Keratinocyte (primary cell): ENCODE measurements at regions not wholly inside any gene's neighbourhood (a gene's known extent, or its start where the extent isn't known, plus 50 kb on each side); places are given as distances from the start of the nearest gene placed in this dataset.

Source experiments
- DNase-seq: peaks from one replicate; pipeline ENCODE4 v3.0.0-alpha.2; 2011; ENCODE audit warnings: low read depth, missing footprints, low spot score
- FAIRE-seq: peaks from 2 replicates; lab custom pipeline; 2011; peaks lifted over from hg19 to GRCh38; lab: Jason Lieb, UNC
- H2AFZ ChIP-seq: 2 replicates; pipeline ENCODE4 v1.6.0; 2012; ENCODE audit warnings: low read length, control low read depth, inconsistent platforms; ENCODE audit not compliant: control insufficient read depth
- H3K27ac ChIP-seq: 2 replicates; pipeline ENCODE4 v1.5.1; 2011; ENCODE audit warnings: low read length; ENCODE audit not compliant: control insufficient read depth, insufficient read depth
- H3K27me3 ChIP-seq: 3 replicates; pipeline ENCODE4 v1.6.0; 2011; ENCODE audit warnings: low read length; ENCODE audit not compliant: control insufficient read depth, insufficient read depth; ENCODE audit errors: extremely low read depth
- H3K36me3 ChIP-seq, 2 experiments: 2 replicates in 1 of 2; 3 replicates in 1 of 2; pipeline ENCODE4 v1.5.1; 2011; ENCODE audit warnings: low read length in 2 of 2, mild to moderate bottlenecking in 1 of 2; ENCODE audit not compliant: control insufficient read depth in 2 of 2, insufficient read depth in 2 of 2; ENCODE audit errors: extremely low read depth in 1 of 2
- H3K4me1 ChIP-seq: 3 replicates; pipeline ENCODE4 v1.5.1; 2011; ENCODE audit warnings: low read length; ENCODE audit not compliant: control insufficient read depth, insufficient read depth; ENCODE audit errors: extremely low read depth
- H3K4me2 ChIP-seq: 3 replicates; pipeline ENCODE4 v1.6.0; 2011; ENCODE audit warnings: low read depth, low read length; ENCODE audit not compliant: control insufficient read depth, insufficient read depth; ENCODE audit errors: extremely low read depth
- H3K4me3 ChIP-seq, 3 experiments: fragments of 200-600 bp in 1 of 3; sonication (generic) in 1 of 3; 2 replicates in 2 of 3; 3 replicates in 1 of 3; pipeline ENCODE4 v1.5.1; 2011 to 2016; ENCODE audit warnings: low read length in 3 of 3, mild to moderate bottlenecking in 3 of 3, control low read depth in 2 of 3, inconsistent platforms in 1 of 3, low read depth in 1 of 3, mixed read lengths in 1 of 3, mixed run types in 1 of 3, moderate library complexity in 1 of 3; ENCODE audit not compliant: control insufficient read depth in 2 of 3, insufficient read depth in 2 of 3; ENCODE audit errors: extremely low read depth in 1 of 3
- H3K79me2 ChIP-seq: 2 replicates; pipeline ENCODE4 v1.6.0; 2012; ENCODE audit warnings: low read length; ENCODE audit not compliant: control insufficient read depth, insufficient read depth
- H3K9ac ChIP-seq: 3 replicates; pipeline ENCODE4 v1.6.0; 2011; ENCODE audit warnings: low read length; ENCODE audit not compliant: control insufficient read depth, insufficient read depth; ENCODE audit errors: extremely low read depth
- H3K9me1 ChIP-seq: 3 replicates; pipeline ENCODE4 v1.6.0; 2011; ENCODE audit warnings: low read length; ENCODE audit not compliant: control insufficient read depth, insufficient read depth; ENCODE audit errors: extremely low read depth
- H3K9me3 ChIP-seq: 2 replicates; pipeline ENCODE4 v1.5.1; 2012; ENCODE audit warnings: low read depth, low read length; ENCODE audit not compliant: control insufficient read depth
- H4K20me1 ChIP-seq: 3 replicates; pipeline ENCODE4 v1.6.0; 2011; ENCODE audit warnings: low read length; ENCODE audit not compliant: control insufficient read depth, insufficient read depth; ENCODE audit errors: extremely low read depth
- EZH2 ChIP-seq: IDR thresholded peaks from one replicate; pipeline ENCODE4 v1.6.1; 2012; ENCODE audit warnings: inconsistent platforms, mild to moderate bottlenecking, low read length, moderate library complexity
- dilution Hi-C: fragments of 300-500 bp; cut with MboI; formaldehyde crosslinking; loops from one replicate; pipeline ENCODE4 v1.7.0; 2020; ENCODE audit warnings: low sequenced_read_pairs; ENCODE audit not compliant: extremely low pct_ligation_motif_present
- TF ChIP-seq, protein P1 (sequence below), 3 experiments: IDR thresholded peaks in 1 of 3; conservative IDR thresholded peaks in 1 of 3; optimal IDR thresholded peaks in 1 of 3; 2 replicates in 2 of 3; 3 replicates in 1 of 3; pipeline versions ENCODE3 to v1.5.1; 2011; ENCODE audit warnings: low read length in 3 of 3, mild to moderate bottlenecking in 3 of 3, moderate library complexity in 2 of 3, control low read depth in 1 of 3, inconsistent platforms in 1 of 3; ENCODE audit not compliant: insufficient read depth in 2 of 3; ENCODE audit errors: extremely low read depth in 1 of 3

- no peak for TF ChIP-seq EZH2
- TF ChIP-seq, protein P1, sequence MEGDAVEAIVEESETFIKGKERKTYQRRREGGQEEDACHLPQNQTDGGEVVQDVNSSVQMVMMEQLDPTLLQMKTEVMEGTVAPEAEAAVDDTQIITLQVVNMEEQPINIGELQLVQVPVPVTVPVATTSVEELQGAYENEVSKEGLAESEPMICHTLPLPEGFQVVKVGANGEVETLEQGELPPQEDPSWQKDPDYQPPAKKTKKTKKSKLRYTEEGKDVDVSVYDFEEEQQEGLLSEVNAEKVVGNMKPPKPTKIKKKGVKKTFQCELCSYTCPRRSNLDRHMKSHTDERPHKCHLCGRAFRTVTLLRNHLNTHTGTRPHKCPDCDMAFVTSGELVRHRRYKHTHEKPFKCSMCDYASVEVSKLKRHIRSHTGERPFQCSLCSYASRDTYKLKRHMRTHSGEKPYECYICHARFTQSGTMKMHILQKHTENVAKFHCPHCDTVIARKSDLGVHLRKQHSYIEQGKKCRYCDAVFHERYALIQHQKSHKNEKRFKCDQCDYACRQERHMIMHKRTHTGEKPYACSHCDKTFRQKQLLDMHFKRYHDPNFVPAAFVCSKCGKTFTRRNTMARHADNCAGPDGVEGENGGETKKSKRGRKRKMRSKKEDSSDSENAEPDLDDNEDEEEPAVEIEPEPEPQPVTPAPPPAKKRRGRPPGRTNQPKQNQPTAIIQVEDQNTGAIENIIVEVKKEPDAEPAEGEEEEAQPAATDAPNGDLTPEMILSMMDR (optimal IDR thresholded peaks at IDR 0.05 in 1 of 3, IDR thresholded peaks at IDR 0.05 in 1 of 3, conservative IDR thresholded peaks at IDR 0.05 in 1 of 3; ENCODE audit: extremely low read depth in 1 of 3, insufficient read depth in 2 of 3, low read length in 3 of 3), result no peak
- dilution Hi-C loops, result no loop called here
- no peaks in the 10 kb centered on the region for H3K79me2 ChIP-seq
- no peak overlapping the region for H3K4me2 ChIP-seq
- DNase-seq (no peak), FAIRE-seq (no peak)
- no peak overlapping the region for H2AFZ ChIP-seq
- no peak overlapping the region for H3K4me3 ChIP-seq
- no peak overlapping the region for H3K9ac ChIP-seq
- no peaks in the 10 kb centered on the region for H4K20me1 ChIP-seq
- H3K9me3 ChIP-seq, result no peaks in the 10 kb centered on the region
- H3K27ac ChIP-seq, result no peak overlapping the region
- no peaks in the 10 kb centered on the region for H3K27me3 ChIP-seq
- no peaks in the 10 kb centered on the region for H3K9me1 ChIP-seq
- H3K4me1 ChIP-seq, result no peaks in the 10 kb centered on the region
- no peaks in the 10 kb centered on the region for H3K36me3 ChIP-seq
These were observed 946.4 kb upstream of the PTPRD start for GRCh38 chr9:11559001-11559776.

DNA sequence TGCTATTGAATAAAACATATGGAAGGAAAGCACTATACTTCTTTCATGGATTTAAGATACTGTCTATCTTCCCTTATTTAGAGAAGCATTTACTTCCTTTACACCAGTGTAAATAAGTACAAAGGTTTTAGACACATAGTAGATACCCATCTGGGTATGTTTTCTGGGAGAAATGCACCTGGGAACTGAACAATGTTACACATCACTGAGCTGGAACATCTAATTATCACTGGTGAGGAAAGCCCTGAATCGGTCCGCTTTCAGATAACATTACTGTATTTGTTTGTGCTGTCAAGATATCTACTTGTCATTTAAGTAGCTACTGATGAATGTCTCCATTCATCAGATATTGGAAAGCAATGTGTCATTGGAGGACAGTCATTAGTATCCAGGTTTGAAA lies 964.7 kb upstream of the PTPRD start:
- FAIRE-seq (no peak), DNase-seq (no peak)
- H3K4me1 ChIP-seq, result no peaks in the 10 kb centered on the region
- H3K4me2 ChIP-seq, result no peak overlapping the region
- H3K9me3 ChIP-seq, result no peaks in the 10 kb centered on the region
- no peaks in the 10 kb centered on the region for H3K27me3 ChIP-seq
- H3K27ac ChIP-seq, result no peak overlapping the region
- TF ChIP-seq, protein P1 (optimal IDR thresholded peaks at IDR 0.05 in 1 of 3, IDR thresholded peaks at IDR 0.05 in 1 of 3, conservative IDR thresholded peaks at IDR 0.05 in 1 of 3; ENCODE audit: extremely low read depth in 1 of 3, insufficient read depth in 2 of 3, low read length in 3 of 3), result no peak
- no peak for TF ChIP-seq EZH2
- H3K79me2 ChIP-seq, result no peaks in the 10 kb centered on the region
- no peaks in the 10 kb centered on the region for H3K36me3 ChIP-seq
- H4K20me1 ChIP-seq, result no peaks in the 10 kb centered on the region
- dilution Hi-C loops, result no loop called here
- no peak overlapping the region for H3K9ac ChIP-seq
- H3K4me3 ChIP-seq, result no peak overlapping the region
- H2AFZ ChIP-seq, result no peak overlapping the region
- H3K9me1 ChIP-seq, result no peaks in the 10 kb centered on the region
